Stomach (tissue), 8 donors: ENCODE measurements at regions not wholly inside any gene's neighbourhood (a gene's known extent, or its start where the extent isn't known, plus 50 kb on each side); places are given as distances from the start of the nearest gene placed in this dataset.

Source experiments
- DNase-seq, 2 donors: peaks; one replicate each; pipeline versions ENCODE4 v3.0.0 to v3.0.0-alpha.2; 2013 to 2019
- H3K27ac ChIP-seq, 5 donors: fragments of 200-600 bp in 4 of 5; sonication (generic) in 4 of 5; one replicate each; pipeline ENCODE4 v1.5.1; 2013 to 2019; ENCODE audit warnings: mild to moderate bottlenecking in 1 of 5, moderate library complexity in 1 of 5
- H3K27me3 ChIP-seq, 3 donors: fragments of 200-600 bp; sonication (generic); one replicate each; pipeline ENCODE4 v1.5.1; 2017 to 2019; ENCODE audit warnings: mixed run types in 1 of 3
- H3K36me3 ChIP-seq, 4 donors: fragments of 200-600 bp; sonication (generic); 1 replicate in 3 of 4; 2 replicates in 1 of 4; pipeline ENCODE4 v1.5.1; 2016 to 2019
- H3K4me1 ChIP-seq, 4 donors: fragments of 200-600 bp; sonication (generic); one replicate each; pipeline ENCODE4 v1.5.1; 2016 to 2019
- H3K4me3 ChIP-seq, 4 donors: fragments of 200-600 bp; sonication (generic) in 3 of 4; one replicate each; pipeline ENCODE4 v1.5.1; 2016 to 2019; ENCODE audit warnings: mild to moderate bottlenecking in 1 of 4
- H3K9me3 ChIP-seq, 4 donors: fragments of 200-600 bp; sonication (generic); one replicate each; pipeline ENCODE4 v1.5.1; 2016 to 2019
- EP300 ChIP-seq: sonication (generic); formaldehyde crosslinking; IDR thresholded peaks from one replicate; pipeline ENCODE4 v1.6.1; 2017; ENCODE audit warnings: antibody characterized with exemption
- POLR2A ChIP-seq, 4 donors: fragments of 450-650 bp; IDR thresholded peaks; one replicate each; pipeline ENCODE4 v1.6.1; 2016; ENCODE audit warnings: antibody characterized with exemption in 4 of 4, control low read depth in 2 of 4, mild to moderate bottlenecking in 1 of 4, moderate library complexity in 1 of 4
- POLR2AphosphoS5 ChIP-seq, 3 donors: sonication (generic); formaldehyde crosslinking; IDR thresholded peaks; one replicate each; pipeline ENCODE4 v1.6.1; 2016; ENCODE audit warnings: antibody characterized with exemption in 3 of 3
- WGBS, 5 donors: extraction: QIAGEN DNeasy Blood & Tissue Kit in 3 of 5; methylation state at CpG; one replicate each; pipeline versions ENCODE4 v1.1.5 to v1.1.7; 2013 to 2018; 5-methylcytosine and 5-hydroxymethylcytosine counted together
- intact Hi-C: fragments of 100-400 bp; cut with DNase I; formaldehyde crosslinking; loops from one replicate; pipeline ENCODE4 v1.15.1; 2023; ENCODE audit warnings: low total_unique reads
- TF ChIP-seq, protein P1 (sequence below), 7 experiments: fragments of 450-650 bp in 4 of 7; fragments of 200-600 bp in 3 of 7; sonication (generic) in 3 of 7; IDR thresholded peaks; one replicate each; pipeline ENCODE4 v1.5.1; 2016 to 2019; ENCODE audit warnings: antibody characterized with exemption in 7 of 7, control low read depth in 2 of 7, mild to moderate bottlenecking in 1 of 7
- donor health status: healthy with polysubstance abuse.
- donor health status: Bipolar disorder and iron deficiency.
- donor health status: healthy.

DNA sequence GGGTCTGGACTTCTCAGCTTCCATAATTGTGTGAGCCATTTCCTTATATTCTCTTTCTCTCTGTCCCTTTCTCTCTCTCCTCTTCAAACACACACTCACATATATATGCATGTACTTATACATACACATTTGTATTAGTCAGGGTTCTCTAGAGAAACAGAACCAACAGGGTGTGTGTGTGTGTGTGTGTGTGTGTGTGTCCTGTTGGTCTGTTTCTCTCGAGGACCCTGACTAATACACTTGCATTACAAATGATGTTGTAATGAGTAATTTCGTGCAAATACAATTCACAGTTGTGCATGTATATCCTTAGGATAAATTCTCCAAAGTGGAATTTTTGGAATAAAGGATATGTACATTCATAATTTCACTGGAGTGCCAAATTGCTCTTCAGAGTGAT lies 115.3 kb downstream of the NPIPB5 start:
- no peak overlapping the region for H3K27ac ChIP-seq
- WGBS, 5 donors: 60 to 72% (median 67%) methylated on average over 2 of the region's 2 CpGs
- intact Hi-C loops: no loop called here

GRCh38 chr16:22627043-22627442 lies 116.4 kb downstream of the NPIPB5 start:
- Histone ChIP-seq H3K4me1 (no peaks in the 10 kb centered on the region), H3K4me3 (no peak overlapping the region), H3K27me3 (peaks cover 0 to 49% (median 25%) of the 10 kb centered on the region in 3 donors), H3K27ac (no peak overlapping the region), H3K9me3 (no peaks in the 10 kb centered on the region), H3K36me3 (no peaks in the 10 kb centered on the region)
- DNase-seq: no peak
- WGBS, 5 donors: 54 to 72% (median 60%) methylated on average over 5 of the region's 5 CpGs
- intact Hi-C loops: no loop called here
- TF ChIP-seq POLR2AphosphoS5 (IDR thresholded peaks at IDR 0.05) (no peak), EP300 (no peak), POLR2A (IDR thresholded peaks at IDR 0.05) (no peak)
- TF ChIP-seq, protein P1, sequence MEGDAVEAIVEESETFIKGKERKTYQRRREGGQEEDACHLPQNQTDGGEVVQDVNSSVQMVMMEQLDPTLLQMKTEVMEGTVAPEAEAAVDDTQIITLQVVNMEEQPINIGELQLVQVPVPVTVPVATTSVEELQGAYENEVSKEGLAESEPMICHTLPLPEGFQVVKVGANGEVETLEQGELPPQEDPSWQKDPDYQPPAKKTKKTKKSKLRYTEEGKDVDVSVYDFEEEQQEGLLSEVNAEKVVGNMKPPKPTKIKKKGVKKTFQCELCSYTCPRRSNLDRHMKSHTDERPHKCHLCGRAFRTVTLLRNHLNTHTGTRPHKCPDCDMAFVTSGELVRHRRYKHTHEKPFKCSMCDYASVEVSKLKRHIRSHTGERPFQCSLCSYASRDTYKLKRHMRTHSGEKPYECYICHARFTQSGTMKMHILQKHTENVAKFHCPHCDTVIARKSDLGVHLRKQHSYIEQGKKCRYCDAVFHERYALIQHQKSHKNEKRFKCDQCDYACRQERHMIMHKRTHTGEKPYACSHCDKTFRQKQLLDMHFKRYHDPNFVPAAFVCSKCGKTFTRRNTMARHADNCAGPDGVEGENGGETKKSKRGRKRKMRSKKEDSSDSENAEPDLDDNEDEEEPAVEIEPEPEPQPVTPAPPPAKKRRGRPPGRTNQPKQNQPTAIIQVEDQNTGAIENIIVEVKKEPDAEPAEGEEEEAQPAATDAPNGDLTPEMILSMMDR (IDR thresholded peaks at IDR 0.05): no peak

More for the DNA sequence above, 115.3 kb downstream of the NPIPB5 start:
- Histone ChIP-seq H3K4me3 (no peak overlapping the region), H3K27me3 (peaks cover 0 to 49% (median 25%) of the 10 kb centered on the region in 3 donors), H3K4me1 (no peaks in the 10 kb centered on the region), H3K36me3 (no peaks in the 10 kb centered on the region), H3K9me3 (no peaks in the 10 kb centered on the region)
- no peak for TF ChIP-seq EP300
- TF ChIP-seq POLR2AphosphoS5 (IDR thresholded peaks at IDR 0.05): no peak
- TF ChIP-seq, protein P1 (IDR thresholded peaks at IDR 0.05): no peak
- no peak for TF ChIP-seq POLR2A (IDR thresholded peaks at IDR 0.05)
- no peak for DNase-seq

DNA sequence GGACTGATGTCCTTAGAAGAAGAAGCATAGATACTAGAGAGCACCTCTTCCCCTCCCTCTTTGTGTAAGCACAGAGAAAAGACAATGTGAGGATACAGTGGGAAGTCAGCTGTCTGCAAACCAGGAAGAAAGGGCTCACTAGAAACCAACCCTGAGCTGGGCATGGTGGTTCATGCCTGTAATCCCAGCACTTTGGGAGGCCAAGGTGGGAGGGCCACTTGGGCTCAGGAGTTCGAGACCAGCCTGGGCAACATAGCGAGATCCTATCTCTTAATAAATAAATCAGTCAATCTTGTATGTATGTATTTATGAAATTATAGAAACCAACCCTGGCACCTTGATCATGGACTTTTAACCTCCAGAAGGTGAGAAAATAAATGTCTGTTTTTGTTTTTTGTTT lies 118.3 kb downstream of the NPIPB5 start:
- Histone ChIP-seq H3K27ac (no peak overlapping the region), H3K36me3 (no peaks in the 10 kb centered on the region), H3K9me3 (no peaks in the 10 kb centered on the region), H3K4me3 (no peak overlapping the region), H3K4me1 (no peaks in the 10 kb centered on the region), H3K27me3 (peaks cover 0 to 46% (median 28%) of the 10 kb centered on the region in 3 donors)
- TF ChIP-seq POLR2A (IDR thresholded peaks at IDR 0.05) (no peak), EP300 (no peak), POLR2AphosphoS5 (IDR thresholded peaks at IDR 0.05) (no peak)
- TF ChIP-seq, protein P1 (IDR thresholded peaks at IDR 0.05): no peak
- DNase-seq: no peak
- intact Hi-C loops: no loop called here
- WGBS, 5 donors: 85 to 94% (median 93%) methylated on average over 2 of the region's 2 CpGs

DNA sequence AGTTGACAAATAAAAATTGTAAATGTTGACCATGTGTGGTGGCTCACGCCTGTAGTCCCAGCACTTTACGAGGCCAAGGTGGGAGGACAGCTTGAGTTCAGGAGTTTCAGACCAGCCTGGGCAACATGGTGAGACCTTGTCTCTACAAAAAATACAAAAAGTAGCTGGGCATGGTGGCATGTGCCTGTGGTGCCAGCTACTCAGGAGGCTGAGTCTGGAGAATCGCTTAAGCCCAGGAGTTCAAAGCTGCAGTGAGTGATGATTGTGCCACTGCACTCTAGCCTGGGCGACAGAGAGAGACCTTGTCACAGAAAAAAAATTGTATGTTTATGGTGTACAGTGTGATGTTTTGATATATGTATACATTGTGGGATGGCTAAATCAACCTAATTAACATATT lies 119.6 kb downstream of the NPIPB5 start:
- no peaks in the 10 kb centered on the region for H3K36me3 ChIP-seq
- intact Hi-C loops: no loop called here
- WGBS, 5 donors: 84 to 90% (median 88%) methylated on average over 4 of the region's 4 CpGs
- no peaks in the 10 kb centered on the region for H3K9me3 ChIP-seq
- no peaks in the 10 kb centered on the region for H3K4me1 ChIP-seq
- H3K27me3 ChIP-seq: peaks cover 0 to 46% (median 34%) of the 10 kb centered on the region in 3 donors
- H3K27ac ChIP-seq: no peak overlapping the region
- TF ChIP-seq EP300 (no peak), POLR2A (IDR thresholded peaks at IDR 0.05) (no peak), POLR2AphosphoS5 (IDR thresholded peaks at IDR 0.05) (no peak)
- TF ChIP-seq, protein P1 (IDR thresholded peaks at IDR 0.05): no peak
- DNase-seq: no peak
- no peak overlapping the region for H3K4me3 ChIP-seq
